Smooth muscle cell (in vitro differentiated cells): ENCODE measurements at regions not wholly inside any gene's neighbourhood (a gene's known extent, or its start where the extent isn't known, plus 50 kb on each side); places are given as distances from the start of the nearest gene placed in this dataset.

Experiments
- DNase-seq: peaks from one replicate; lab custom pipeline; 2025; ENCODE audit not compliant: unreplicated experiment; lab: John Stamatoyannopoulos, UW
- H2AFZ ChIP-seq: fragments of 200-600 bp; sonication (generic); 2 replicates; pipeline ENCODE4 v1.6.0; 2016; ENCODE audit warnings: antibody characterized with exemption, low read depth, mild to moderate bottlenecking
- H3F3A ChIP-seq: fragments of 200-600 bp; sonication (generic); 2 replicates; pipeline ENCODE4 v1.6.0; 2017; ENCODE audit warnings: antibody characterized with exemption, low read depth
- H3K27ac ChIP-seq: fragments of 200-600 bp; sonication (generic); 2 replicates; pipeline ENCODE4 v1.5.1; 2016; ENCODE audit warnings: low read depth, mild to moderate bottlenecking
- H3K27me3 ChIP-seq: fragments of 200-600 bp; sonication (generic); 2 replicates; pipeline ENCODE4 v1.6.1; 2016; ENCODE audit warnings: low read depth, mild to moderate bottlenecking
- H3K36me3 ChIP-seq: fragments of 200-600 bp; sonication (generic); 2 replicates; pipeline ENCODE4 v1.5.1; 2016; ENCODE audit warnings: low read depth
- H3K4me1 ChIP-seq: fragments of 200-600 bp; sonication (generic); 2 replicates; pipeline ENCODE4 v1.5.1; 2016; ENCODE audit warnings: low read depth
- H3K4me2 ChIP-seq: fragments of 200-600 bp; sonication (generic); 2 replicates; pipeline ENCODE4 v1.6.0; 2016; ENCODE audit warnings: mild to moderate bottlenecking
- H3K4me3 ChIP-seq: fragments of 200-600 bp; sonication (generic); 2 replicates; pipeline ENCODE4 v1.5.1; 2016; ENCODE audit warnings: mild to moderate bottlenecking
- H3K79me2 ChIP-seq: fragments of 200-600 bp; sonication (generic); 2 replicates; pipeline ENCODE4 v1.6.0; 2016; ENCODE audit warnings: low read depth, mild to moderate bottlenecking
- H3K9ac ChIP-seq: fragments of 200-600 bp; sonication (generic); 2 replicates; pipeline ENCODE4 v1.6.0; 2016; ENCODE audit warnings: low read depth
- H3K9me3 ChIP-seq: fragments of 200-600 bp; sonication (generic); replicated peaks from 2 replicates; pipeline ENCODE4 v1.5.1; 2016; ENCODE audit warnings: low read depth
- H4K20me1 ChIP-seq: fragments of 200-600 bp; sonication (generic); 2 replicates; pipeline ENCODE4 v1.6.0; 2016; ENCODE audit warnings: low read depth
- WGBS: methylation state at CpG from one replicate; pipeline ENCODE4 v1.1.7; 2016; ENCODE audit warnings: low lambda C conversion rate; 5-methylcytosine and 5-hydroxymethylcytosine counted together
- TF ChIP-seq, protein P1 (sequence below): fragments of 200-600 bp; sonication (generic); IDR thresholded peaks from 2 replicates; pipeline ENCODE4 v1.5.1; 2017; ENCODE audit warnings: borderline replicate concordance, mild to moderate bottlenecking, antibody characterized with exemption; ENCODE audit not compliant: insufficient read depth, poor library complexity, severe bottlenecking

GRCh38 chr14:55752580-55753390 is 172.8 kb downstream of the KTN1 start:
- no peaks in the 10 kb centered on the region for H3K27me3 ChIP-seq
- H3F3A ChIP-seq, result no peaks in the 10 kb centered on the region
- no peaks in the 10 kb centered on the region for H4K20me1 ChIP-seq
- 72% methylated on average over 7 of the region's 7 CpGs for WGBS
- H3K4me3 ChIP-seq, result no peak overlapping the region
- DNase-seq, result no peak
- H3K27ac ChIP-seq, result no peak overlapping the region
- no peaks in the 10 kb centered on the region for H3K9me3 ChIP-seq
- H3K36me3 ChIP-seq, result no peaks in the 10 kb centered on the region
- peaks cover 6% of the 10 kb centered on the region for H3K4me1 ChIP-seq
- TF ChIP-seq, protein P1, sequence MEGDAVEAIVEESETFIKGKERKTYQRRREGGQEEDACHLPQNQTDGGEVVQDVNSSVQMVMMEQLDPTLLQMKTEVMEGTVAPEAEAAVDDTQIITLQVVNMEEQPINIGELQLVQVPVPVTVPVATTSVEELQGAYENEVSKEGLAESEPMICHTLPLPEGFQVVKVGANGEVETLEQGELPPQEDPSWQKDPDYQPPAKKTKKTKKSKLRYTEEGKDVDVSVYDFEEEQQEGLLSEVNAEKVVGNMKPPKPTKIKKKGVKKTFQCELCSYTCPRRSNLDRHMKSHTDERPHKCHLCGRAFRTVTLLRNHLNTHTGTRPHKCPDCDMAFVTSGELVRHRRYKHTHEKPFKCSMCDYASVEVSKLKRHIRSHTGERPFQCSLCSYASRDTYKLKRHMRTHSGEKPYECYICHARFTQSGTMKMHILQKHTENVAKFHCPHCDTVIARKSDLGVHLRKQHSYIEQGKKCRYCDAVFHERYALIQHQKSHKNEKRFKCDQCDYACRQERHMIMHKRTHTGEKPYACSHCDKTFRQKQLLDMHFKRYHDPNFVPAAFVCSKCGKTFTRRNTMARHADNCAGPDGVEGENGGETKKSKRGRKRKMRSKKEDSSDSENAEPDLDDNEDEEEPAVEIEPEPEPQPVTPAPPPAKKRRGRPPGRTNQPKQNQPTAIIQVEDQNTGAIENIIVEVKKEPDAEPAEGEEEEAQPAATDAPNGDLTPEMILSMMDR, result no peak
- H3K79me2 ChIP-seq, result no peaks in the 10 kb centered on the region
- H3K4me2 ChIP-seq, result no peak overlapping the region
- no peak overlapping the region for H2AFZ ChIP-seq
- H3K9ac ChIP-seq, result no peak overlapping the region

- no peak overlapping the region for H2AFZ ChIP-seq
- H3K9ac ChIP-seq, result no peak overlapping the region
- peaks cover 21% of the 10 kb centered on the region for H3K4me1 ChIP-seq
- no peaks in the 10 kb centered on the region for H3K27me3 ChIP-seq
- H4K20me1 ChIP-seq, result no peaks in the 10 kb centered on the region
- DNase-seq, result no peak
- H3K4me3 ChIP-seq, result no peak overlapping the region
- H3F3A ChIP-seq, result no peaks in the 10 kb centered on the region
- H3K36me3 ChIP-seq, result no peaks in the 10 kb centered on the region
- 71% methylated on average over 2 of the region's 2 CpGs for WGBS
- no peaks in the 10 kb centered on the region for H3K79me2 ChIP-seq
- no peak overlapping the region for H3K4me2 ChIP-seq
- no peaks in the 10 kb centered on the region for H3K9me3 ChIP-seq
- TF ChIP-seq, protein P1, result no peak
- H3K27ac ChIP-seq, result no peak overlapping the region
Observed at GRCh38 chr14:55754471-55754870, 174.5 kb downstream of the KTN1 start.

- Histone ChIP-seq H3K27me3 (no peaks in the 10 kb centered on the region), H3K4me3 (no peak overlapping the region), H3K4me1 (peaks cover 21% of the 10 kb centered on the region), H3K9me3 (no peaks in the 10 kb centered on the region), H2AFZ (no peak overlapping the region), H3K36me3 (no peaks in the 10 kb centered on the region), H3K9ac (no peak overlapping the region), H3F3A (no peaks in the 10 kb centered on the region), H3K4me2 (no peak overlapping the region), H4K20me1 (no peaks in the 10 kb centered on the region), H3K27ac (no peak overlapping the region), H3K79me2 (no peaks in the 10 kb centered on the region)
- 99% methylated on average over 5 of the region's 5 CpGs for WGBS
- DNase-seq, result no peak
- TF ChIP-seq, protein P1, result no peak
Observed at GRCh38 chr14:55754871-55755270, 174.9 kb downstream of the KTN1 start.

DNA sequence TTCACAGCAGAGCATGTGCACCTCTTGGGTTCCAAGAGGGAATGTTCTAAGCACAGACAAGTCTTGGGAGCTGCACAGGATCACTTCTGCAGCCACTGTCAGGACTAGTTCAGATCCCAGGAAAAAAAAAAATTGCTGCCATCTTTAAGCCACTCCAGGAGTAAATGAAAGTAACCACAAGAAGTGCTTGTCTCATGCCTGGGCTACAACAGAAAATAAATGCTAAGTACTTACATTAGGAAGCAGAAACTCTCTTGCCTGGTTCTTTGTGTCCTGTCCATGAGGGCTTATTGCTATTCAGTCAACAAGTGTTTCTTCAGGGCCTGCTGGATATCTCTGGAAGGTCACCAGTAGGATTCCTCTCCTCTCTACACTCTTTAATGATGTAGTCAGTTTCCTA is 176.1 kb downstream of the KTN1 start:
- H3F3A ChIP-seq, result no peaks in the 10 kb centered on the region
- peaks cover 21% of the 10 kb centered on the region for H3K4me1 ChIP-seq
- no peak overlapping the region for H3K27ac ChIP-seq
- H3K27me3 ChIP-seq, result no peaks in the 10 kb centered on the region
- no peak overlapping the region for H2AFZ ChIP-seq
- no peaks in the 10 kb centered on the region for H3K79me2 ChIP-seq
- H3K9ac ChIP-seq, result no peak overlapping the region
- no peak overlapping the region for H3K4me2 ChIP-seq
- TF ChIP-seq, protein P1, result no peak
- DNase-seq, result no peak
- H4K20me1 ChIP-seq, result no peaks in the 10 kb centered on the region
- H3K9me3 ChIP-seq, result no peaks in the 10 kb centered on the region
- no peaks in the 10 kb centered on the region for H3K36me3 ChIP-seq
- no peak overlapping the region for H3K4me3 ChIP-seq
